Rectal smooth muscle tissue (tissue), 1 donor: ENCODE measurements at regions not wholly inside any gene's neighbourhood (a gene's known extent, or its start where the extent isn't known, plus 50 kb on each side); places are given as distances from the start of the nearest gene placed in this dataset.
"Not testable (repeated sequence)": the region's sequence is repeated elsewhere in the genome, so short reads cannot be mapped to it uniquely, and the experiment has no call there.

Experiments
- H3K27ac ChIP-seq: one replicate; pipeline ENCODE4 v1.7.0; 2013; ENCODE audit warnings: low read depth, low read length, inconsistent platforms
- H3K27me3 ChIP-seq: one replicate; pipeline ENCODE4 v1.7.0; 2013; ENCODE audit warnings: low read length; ENCODE audit not compliant: control insufficient read depth, insufficient read depth
- H3K36me3 ChIP-seq: one replicate; pipeline ENCODE4 v1.7.0; 2013; ENCODE audit warnings: low read length; ENCODE audit not compliant: control insufficient read depth, insufficient read depth
- H3K4me1 ChIP-seq: one replicate; pipeline ENCODE4 v1.7.0; 2013; ENCODE audit warnings: low read length; ENCODE audit not compliant: control insufficient read depth, insufficient read depth
- H3K4me3 ChIP-seq: one replicate; pipeline ENCODE4 v1.7.0; 2013; ENCODE audit warnings: low read length
- H3K9ac ChIP-seq: one replicate; pipeline ENCODE4 v1.7.0; 2013; ENCODE audit warnings: low read length

- no peak overlapping the region for H3K9ac ChIP-seq
- H3K4me1 ChIP-seq = no peaks in the 10 kb centered on the region
- H3K4me3 ChIP-seq = no peak overlapping the region
- H3K27me3 ChIP-seq = no peaks in the 10 kb centered on the region
- H3K36me3 ChIP-seq = no peaks in the 10 kb centered on the region
- H3K27ac ChIP-seq = no peak overlapping the region
Observed at GRCh38 chr3:73148682-73149081, 87.2 kb downstream of the EBLN2 start.

GRCh38 chr3:73150369-73151130 lies 89.1 kb downstream of the EBLN2 start:
- Histone ChIP-seq H3K4me1 (no peaks in the 10 kb centered on the region), H3K9ac (no peak overlapping the region), H3K4me3 (no peak overlapping the region), H3K27ac (no peak overlapping the region), H3K27me3 (no peaks in the 10 kb centered on the region), H3K36me3 (no peaks in the 10 kb centered on the region)

- not testable (repeated sequence) for H3K27me3 ChIP-seq, H3K4me3 ChIP-seq, H3K4me1 ChIP-seq, H3K9ac ChIP-seq, H3K27ac ChIP-seq, H3K36me3 ChIP-seq
Observed at GRCh38 chr3:73152571-73152970, 91.1 kb downstream of the EBLN2 start.

- not testable (repeated sequence) for H3K4me1 ChIP-seq, H3K27me3 ChIP-seq, H3K4me3 ChIP-seq, H3K27ac ChIP-seq, H3K36me3 ChIP-seq, H3K9ac ChIP-seq
Observed at GRCh38 chr3:73153057-73153456, 91.6 kb downstream of the EBLN2 start.

GRCh38 chr3:73154261-73154660 lies 92.8 kb downstream of the EBLN2 start:
- H3K27me3 ChIP-seq, H3K36me3 ChIP-seq: not testable (repeated sequence)

GRCh38 chr3:73155441-73155840 lies 94.0 kb downstream of the EBLN2 start:
- not testable (repeated sequence) for H3K9ac ChIP-seq, H3K4me1 ChIP-seq, H3K27ac ChIP-seq, H3K36me3 ChIP-seq, H3K27me3 ChIP-seq, H3K4me3 ChIP-seq

More at GRCh38 chr3:73154261-73154660, 92.8 kb downstream of the EBLN2 start:
- H3K9ac ChIP-seq, H3K4me3 ChIP-seq, H3K4me1 ChIP-seq, H3K27ac ChIP-seq: not testable (repeated sequence)

GRCh38 chr3:73164622-73165021 lies 103.2 kb downstream of the EBLN2 start:
- no peak overlapping the region for H3K27ac ChIP-seq
- H3K9ac ChIP-seq = no peak overlapping the region
- H3K4me1 ChIP-seq = no peaks in the 10 kb centered on the region
- no peak overlapping the region for H3K4me3 ChIP-seq
- no peaks in the 10 kb centered on the region for H3K27me3 ChIP-seq
- no peaks in the 10 kb centered on the region for H3K36me3 ChIP-seq

GRCh38 chr3:73175698-73176097 lies 114.2 kb downstream of the EBLN2 start:
- H3K9ac ChIP-seq = no peak overlapping the region
- H3K27ac ChIP-seq = no peak overlapping the region

GRCh38 chr3:73176941-73177340 lies 115.5 kb downstream of the EBLN2 start:
- Histone ChIP-seq H3K27ac (no peak overlapping the region), H3K36me3 (no peaks in the 10 kb centered on the region), H3K27me3 (no peaks in the 10 kb centered on the region), H3K4me3 (no peak overlapping the region), H3K4me1 (no peaks in the 10 kb centered on the region), H3K9ac (no peak overlapping the region)

More at GRCh38 chr3:73175698-73176097, 114.2 kb downstream of the EBLN2 start:
- H3K27me3 ChIP-seq = no peaks in the 10 kb centered on the region
- no peaks in the 10 kb centered on the region for H3K4me1 ChIP-seq
- H3K4me3 ChIP-seq = no peak overlapping the region
- H3K36me3 ChIP-seq = no peaks in the 10 kb centered on the region

- H3K4me1 ChIP-seq = no peaks in the 10 kb centered on the region
- H3K27ac ChIP-seq = no peak overlapping the region
- H3K36me3 ChIP-seq = no peaks in the 10 kb centered on the region
- no peaks in the 10 kb centered on the region for H3K27me3 ChIP-seq
- H3K9ac ChIP-seq = no peak overlapping the region
- no peak overlapping the region for H3K4me3 ChIP-seq
Observed at GRCh38 chr3:73177827-73178226, 116.4 kb downstream of the EBLN2 start.

- no peaks in the 10 kb centered on the region for H3K36me3 ChIP-seq
- H3K27me3 ChIP-seq = no peaks in the 10 kb centered on the region
Observed at GRCh38 chr3:73179601-73180000, 118.1 kb downstream of the EBLN2 start.

GRCh38 chr3:73186741-73187140 lies 125.3 kb downstream of the EBLN2 start:
- Histone ChIP-seq H3K27me3 (no peaks in the 10 kb centered on the region), H3K27ac (no peak overlapping the region), H3K36me3 (no peaks in the 10 kb centered on the region), H3K9ac (no peak overlapping the region), H3K4me3 (no peak overlapping the region), H3K4me1 (no peaks in the 10 kb centered on the region)

More at GRCh38 chr3:73179601-73180000, 118.1 kb downstream of the EBLN2 start:
- H3K4me3 ChIP-seq = no peak overlapping the region
- no peak overlapping the region for H3K9ac ChIP-seq
- H3K27ac ChIP-seq = no peak overlapping the region
- H3K4me1 ChIP-seq = no peaks in the 10 kb centered on the region

GRCh38 chr3:73187328-73187727 lies 125.9 kb downstream of the EBLN2 start:
- Histone ChIP-seq H3K4me1 (no peaks in the 10 kb centered on the region), H3K36me3 (no peaks in the 10 kb centered on the region), H3K27me3 (no peaks in the 10 kb centered on the region), H3K9ac (no peak overlapping the region), H3K4me3 (no peak overlapping the region), H3K27ac (no peak overlapping the region)
